ENCODE measurements at regions not wholly inside any gene's neighbourhood (a gene's known extent, or its start where the extent isn't known, plus 50 kb on each side); places are given as distances from the start of the nearest gene placed in this dataset.
"Not testable (repeated sequence)": the region's sequence is repeated elsewhere in the genome, so short reads cannot be mapped to it uniquely, and the experiment has no call there.

DNA sequence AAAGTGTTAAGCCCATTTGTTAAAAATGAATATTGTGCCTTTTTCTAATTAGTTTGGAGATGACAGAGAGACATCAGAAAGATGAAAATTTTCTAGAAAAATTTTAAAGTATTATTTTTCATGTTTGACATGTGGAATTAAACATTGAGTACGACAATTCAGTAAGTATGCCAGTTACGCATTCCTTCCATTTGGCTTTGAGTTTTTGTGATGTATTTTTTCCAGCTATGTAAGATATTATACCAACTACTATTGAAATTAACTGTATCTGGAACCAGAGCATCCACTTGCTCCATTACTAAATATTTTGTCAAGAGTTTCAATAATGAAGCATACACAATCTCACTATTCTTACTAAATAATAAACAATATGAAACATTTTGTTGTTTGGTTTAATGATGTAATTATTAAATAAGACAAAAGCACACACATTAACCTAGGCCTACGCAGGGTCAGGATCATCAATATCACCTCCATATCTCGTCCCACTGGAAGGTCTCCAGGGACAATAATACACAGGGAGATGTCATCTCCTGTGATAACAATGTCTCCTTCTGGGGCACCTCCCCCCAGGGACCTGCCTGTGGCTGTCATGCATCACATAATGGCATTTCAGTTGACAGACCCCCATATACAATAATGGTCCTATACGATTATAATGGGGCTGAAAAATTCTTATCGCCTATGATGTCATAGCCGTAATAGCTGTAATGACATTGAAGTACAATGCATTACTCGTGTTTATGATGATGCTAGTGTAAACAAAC is 274.1 kb downstream of the REEP3 start:
- no peak for DNase-seq

DNA sequence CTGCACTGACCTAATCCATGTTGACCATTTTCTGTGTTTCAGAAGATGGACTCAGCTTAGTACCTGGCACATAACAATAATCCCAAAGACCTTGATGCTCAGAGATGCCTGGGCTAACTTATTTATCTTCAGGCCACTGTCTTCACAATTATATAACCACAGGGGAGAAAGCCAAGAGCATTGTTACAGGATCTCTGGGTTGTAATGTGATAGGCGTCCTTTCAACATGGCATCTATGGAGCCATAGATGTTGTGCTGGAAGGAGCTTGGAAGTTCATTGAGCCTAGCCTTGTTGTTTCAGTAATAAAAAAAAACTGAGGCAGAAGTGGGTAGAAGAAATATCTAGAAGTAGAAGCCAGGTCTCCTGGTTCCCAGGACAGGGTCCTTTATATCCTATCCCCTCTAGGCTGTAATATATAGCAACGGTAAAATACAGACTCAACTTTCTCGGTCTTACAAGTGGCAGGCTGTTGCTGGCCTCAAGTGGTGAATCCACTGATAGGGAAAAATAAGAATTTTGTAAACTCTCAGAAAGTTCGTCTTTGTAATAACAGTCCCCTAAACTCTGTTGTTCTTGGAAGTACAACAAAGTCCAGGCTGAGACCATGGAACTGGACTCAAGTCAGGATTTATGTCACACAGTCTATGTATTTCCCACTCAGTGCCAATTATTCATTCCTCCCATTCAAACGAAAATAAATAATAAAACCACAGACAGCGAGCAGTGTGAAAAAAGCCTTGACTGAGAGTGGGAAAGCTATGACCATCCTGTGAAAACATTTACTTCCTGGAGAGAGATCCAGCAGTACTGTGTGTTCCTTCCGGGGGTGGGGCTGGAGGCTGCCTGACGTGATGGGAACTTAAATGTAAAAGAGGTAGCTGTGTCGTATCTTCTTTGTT is 277.6 kb downstream of the REEP3 start:
- no peak for DNase-seq

DNA sequence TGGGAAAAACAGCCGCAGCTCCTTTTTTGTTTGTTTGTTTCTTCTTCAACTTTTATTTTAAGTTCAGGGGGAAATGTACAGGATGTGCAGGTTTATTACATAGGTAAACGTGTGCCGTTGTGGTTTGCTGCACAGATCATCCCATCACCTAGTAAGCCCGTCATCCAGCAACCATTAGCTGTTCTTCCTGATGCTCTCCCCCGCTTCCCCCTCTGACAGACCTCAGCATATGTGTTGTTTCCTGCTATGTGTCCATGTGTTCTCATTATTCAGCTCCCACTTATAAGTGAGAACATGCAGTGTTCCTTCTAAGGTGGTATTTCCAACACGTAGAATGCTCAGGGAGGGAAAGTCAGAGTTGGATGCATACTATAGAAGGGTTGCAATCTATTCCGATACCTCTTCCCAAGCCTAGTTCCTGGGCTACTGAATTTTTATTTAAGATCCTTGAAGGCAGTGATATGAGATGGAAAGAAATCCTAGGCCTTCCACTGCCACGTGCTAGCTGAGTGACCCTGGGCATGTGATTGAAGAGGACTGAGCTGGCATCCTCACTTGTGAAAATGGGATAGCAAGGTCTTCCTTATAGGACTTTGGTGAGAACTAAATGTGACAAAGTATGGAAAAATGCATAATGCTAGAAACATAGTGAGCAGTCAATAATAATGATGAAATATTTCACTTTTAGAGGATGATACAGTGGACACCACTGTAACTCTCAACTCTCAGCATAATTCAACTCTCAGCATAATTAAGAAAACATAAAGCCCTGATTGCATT is 278.5 kb downstream of the REEP3 start:
- no peak for DNase-seq

DNA sequence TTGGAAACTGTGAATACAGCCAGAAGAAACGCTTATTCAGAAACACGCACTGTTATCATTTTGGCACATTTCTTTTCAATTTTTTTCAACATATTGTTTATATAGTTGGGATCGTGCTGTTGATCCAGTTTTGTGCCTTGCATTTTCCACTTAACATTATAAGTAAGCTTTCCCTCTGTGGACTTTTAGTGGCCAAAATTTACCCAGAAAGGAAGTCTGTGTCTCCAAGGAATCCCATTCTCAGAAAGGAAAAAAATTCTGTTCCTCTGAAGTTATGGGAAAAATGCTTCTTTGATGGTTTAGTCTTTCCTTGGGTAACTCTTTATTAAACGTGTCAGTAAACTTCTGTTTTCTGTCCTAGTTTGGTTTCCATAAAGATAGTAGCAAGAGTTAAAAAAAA is 280.0 kb downstream of the REEP3 start:
- DNase-seq: no peak

DNA sequence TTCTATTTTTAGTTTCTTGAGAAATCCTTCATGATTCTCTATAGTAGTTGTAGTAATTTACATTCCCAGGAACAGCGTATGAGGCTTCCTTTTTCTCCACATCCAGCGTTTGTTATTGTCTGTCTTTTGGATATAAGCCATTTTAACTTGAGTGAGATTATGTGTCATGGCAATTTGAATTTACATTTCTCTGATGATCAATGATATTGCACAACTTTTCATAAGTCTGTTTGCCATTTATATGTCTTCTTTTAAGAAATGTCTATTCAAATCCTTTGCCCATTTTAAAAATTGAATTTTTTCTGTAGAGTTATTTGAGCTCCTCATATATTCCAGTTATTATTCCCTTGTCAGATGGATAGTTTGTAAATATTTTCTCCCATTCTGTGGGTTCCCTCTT is 285.1 kb downstream of the REEP3 start:
- DNase-seq: no peak

DNA sequence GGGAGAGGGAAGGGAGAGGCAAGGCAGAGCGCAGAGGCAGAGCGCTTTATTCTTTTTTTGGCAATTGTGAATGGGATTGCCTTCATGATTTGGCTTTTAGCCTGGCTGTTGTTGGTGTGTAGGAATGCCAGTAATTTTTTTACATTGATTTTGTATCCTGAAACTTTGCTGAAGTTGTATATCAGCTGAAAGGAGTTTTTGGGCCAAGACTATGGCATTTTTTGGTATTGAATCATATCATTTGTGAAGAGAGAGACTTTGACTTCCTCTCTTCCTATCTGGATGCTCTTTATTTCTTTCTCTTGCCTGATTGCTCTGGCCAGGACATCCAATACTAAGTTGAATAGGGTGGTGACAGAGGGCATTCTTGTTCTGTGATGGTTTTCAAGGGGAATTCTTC is 291.3 kb downstream of the REEP3 start:
- DNase-seq: no peak

DNA sequence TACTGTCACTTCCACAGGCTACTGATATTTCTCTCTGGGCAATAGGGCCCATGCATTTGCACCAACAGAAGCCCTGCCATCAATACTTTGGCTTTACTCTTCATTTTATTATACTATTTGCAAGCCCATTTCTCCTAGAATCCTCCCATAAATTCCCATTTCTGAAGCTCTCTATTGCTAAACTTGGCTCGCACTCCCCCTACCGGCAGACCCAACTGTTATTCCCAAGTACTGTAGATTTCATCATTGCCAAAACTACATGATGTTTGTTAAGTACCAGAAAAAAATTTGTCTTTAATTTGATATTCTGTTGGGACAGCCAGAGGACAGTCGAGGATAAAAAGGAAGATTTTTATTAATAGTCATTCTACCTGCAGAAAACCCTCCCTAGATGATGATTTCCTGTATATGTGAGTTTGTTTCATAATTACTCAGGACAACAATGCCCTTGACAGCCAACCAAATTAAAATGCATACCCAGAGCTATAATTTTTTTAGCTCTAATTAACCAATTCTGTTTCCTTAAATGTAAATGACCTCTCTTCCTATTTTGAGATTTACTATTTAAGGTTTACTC is 298.6 kb downstream of the REEP3 start:
- DNase-seq: no peak

DNA sequence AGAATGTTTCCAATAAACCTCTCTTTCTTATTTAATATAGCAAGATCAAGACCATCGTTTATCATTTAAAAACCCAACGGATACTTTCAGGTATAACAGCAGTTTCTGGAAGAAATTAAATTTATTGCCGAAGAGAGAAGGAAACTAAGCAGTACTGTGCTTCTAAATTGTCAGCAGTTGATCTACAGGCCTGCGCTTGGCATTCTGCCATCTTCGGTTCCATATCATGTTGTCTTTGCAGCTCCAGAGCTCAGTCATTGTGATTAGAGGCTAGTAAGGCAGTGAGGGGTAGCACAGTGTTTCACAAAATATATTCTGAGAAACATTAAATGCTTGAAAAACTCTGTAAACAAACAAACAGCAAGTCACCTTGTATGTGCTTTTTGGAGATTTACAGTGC is 301.3 kb downstream of the REEP3 start:
- DNase-seq: no peak

DNA sequence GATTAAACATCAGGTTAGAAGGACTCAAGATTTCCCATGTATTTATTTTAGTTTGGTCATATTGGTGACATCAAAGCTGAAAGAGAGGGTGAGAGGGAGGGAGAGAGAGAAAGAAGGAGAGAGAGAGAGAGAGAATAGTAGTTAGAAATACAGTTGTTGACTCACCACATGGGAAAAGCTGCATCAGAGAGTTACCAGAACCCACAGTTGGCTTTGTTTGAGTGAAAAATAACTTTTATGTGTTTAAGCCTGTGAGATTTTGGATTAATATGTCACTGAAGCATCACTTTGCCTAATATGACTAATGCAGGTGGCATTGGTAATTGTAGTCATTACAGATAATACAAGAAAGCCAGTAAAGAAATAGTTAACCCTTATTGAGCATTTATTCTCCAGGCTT is 303.9 kb downstream of the REEP3 start:
- DNase-seq: no peak

DNA sequence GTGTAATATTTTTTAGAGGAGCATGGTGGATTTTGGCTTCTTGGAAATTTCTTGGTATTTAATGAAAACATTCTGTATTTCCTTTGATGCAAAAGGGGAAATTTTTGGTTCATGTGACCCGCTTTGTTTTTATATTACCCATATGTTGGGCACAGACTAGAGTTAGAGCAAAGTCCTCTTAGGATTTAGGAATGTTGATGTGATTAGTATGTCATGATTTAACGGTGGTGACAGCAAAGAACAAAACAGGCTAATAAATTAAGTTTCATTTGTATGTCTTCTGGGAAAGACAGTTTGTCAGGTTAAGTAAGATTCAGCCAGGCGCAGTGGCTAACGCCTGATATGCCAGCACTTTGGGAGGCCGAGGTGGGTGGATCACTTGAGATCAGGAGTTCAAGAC is 304.6 kb downstream of the REEP3 start:
- no peak for DNase-seq

DNA sequence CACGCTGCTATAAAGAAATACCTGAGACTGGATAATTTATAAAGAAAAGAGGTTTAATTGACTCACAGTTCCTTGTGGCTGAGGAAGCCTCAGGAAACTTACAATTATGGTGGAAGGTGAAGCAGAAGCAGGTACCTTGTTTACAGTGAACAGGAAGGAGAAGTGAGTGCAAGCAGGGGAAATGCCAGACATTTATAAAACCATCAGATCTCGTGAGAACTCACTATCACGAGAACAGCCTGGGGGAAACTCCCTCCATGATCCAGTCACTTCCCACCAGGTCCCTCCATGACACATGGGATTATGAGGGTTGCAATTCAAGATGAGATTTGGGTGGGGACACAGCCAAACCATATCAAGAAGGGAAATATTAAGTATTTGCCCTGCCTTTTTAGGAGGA is 305.8 kb downstream of the REEP3 start:
- not testable (repeated sequence) for DNase-seq

DNA sequence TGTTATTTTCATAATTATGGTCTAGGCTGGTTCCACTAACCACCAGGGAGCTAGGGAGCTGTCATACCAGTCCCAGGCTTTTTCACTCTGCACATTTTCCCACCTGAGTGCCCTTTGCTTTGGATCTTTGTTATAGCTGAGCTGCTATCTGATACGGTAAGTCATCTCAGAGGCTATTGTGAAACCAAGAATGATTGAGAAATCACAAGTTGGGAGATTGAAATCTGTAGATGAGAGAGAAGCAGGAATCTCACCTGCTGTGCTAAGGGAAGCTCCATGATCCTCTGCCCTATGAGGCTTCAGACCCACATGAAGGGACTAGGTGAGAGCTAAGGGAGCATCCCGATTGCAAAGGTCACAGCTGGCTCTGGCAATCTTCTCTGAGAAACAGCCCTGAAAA is 307.8 kb downstream of the REEP3 start:
- DNase-seq: no peak

DNA sequence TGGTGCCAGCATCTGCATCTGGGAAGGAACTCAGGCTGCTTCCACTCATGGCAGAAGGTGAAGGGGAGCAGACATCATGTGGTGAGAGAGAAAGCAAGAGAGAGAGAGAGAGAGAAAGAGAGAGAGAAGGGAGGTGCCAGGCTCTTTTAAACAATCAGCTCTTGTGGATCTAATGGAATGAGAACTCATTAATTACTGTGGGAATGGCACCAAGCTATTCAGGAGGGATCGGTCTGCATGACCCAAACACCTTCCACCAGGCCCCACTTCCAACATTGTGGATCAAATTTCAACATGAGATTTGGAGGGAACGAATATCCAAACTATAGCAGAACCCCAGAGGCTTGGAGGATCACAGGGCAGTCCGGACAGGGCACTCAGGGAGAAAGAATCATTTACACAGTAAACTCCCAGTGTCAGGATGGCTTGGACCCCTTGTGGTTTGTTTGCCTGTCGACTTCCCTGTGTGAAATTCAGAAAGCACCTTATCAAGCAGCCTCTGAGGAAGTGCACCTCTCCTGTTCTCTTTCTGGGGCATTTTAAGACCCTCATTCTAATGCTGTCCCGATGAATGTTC is 308.5 kb downstream of the REEP3 start:
- no peak for DNase-seq

DNA sequence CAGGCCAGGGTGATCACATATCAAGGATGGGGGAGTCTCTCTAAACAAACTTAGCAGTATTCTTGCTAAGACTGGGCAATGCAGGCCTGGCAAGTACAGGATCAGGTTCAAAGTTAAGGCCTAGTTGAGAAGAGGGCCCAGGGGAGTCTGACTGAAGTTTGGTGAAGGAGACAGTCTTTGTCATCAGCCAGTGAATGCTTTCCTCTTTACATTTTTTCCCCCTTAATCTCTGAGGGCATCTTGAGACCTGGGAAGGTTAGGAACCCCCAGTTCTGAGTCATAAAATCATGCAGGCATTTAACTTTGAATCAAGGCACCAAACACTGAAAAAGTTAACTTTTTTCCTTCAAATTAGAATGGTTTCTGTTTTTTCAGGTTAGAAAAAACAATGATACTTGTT is 311.5 kb downstream of the REEP3 start:
- no peak for DNase-seq

DNA sequence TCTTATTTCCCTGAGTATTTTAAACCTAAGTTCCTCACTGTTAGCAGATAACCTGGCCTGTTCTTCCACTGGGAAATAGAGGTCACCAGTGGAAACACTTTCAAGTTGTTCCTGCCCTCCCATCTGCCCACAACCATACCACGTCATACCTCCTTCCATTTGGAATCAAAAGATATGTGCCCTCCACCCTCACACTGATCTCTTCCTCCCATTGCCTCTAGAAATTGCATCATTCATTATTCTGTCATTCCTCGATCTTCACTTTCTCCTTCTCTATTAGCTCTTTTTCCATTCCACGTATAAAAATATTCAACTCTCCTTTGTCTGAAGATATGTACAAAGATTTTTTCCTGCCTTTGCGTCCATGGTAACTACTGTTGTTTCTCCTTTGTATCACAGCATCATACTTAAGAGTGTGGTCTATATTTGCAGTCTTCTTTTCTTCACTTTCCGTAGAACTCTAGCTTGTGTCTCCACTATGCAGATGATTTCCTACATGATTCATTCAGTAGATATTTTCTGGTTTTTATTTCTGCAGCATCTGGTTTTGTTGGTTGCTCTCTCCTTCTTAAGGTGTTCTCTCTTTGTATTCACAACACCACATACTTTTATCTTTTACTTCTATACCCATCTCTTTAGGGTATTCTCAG is 312.3 kb downstream of the REEP3 start:
- DNase-seq: no peak

DNA sequence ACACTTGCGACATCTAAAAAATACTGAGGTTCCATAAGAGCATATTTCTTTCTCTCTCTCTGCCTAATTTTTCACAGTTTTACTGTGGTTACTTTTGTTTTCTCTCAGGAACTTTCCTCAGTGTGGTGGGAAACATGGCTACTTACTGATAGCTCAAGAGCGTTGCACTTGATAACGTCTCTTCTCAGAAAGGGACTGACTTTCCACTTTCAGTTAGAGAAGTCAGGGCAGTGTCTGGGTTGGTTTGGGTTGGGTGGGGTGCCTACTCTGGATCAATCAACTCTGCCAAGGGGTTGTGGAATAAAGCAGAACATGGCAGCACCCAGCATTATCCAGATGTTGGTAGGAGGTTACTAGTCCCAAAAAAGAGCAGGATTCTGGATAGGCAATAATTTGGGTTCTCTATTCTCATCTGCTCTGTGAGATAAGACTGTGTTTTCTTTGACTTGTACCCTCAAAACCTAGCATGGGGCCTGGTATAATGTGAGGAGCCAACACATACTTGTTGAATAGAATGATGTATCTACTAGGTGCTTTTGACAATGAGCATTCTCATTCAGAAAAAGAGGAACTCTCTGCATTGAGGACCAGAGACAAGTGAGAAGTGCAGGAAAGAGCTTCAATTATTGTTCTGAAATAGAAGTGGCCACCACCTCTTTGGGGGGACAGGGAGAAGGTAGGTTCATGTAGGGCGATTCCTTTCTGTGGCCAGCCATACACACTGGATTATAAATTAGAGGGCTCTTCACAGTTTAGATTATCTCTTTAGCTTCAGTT is 315.7 kb downstream of the REEP3 start:
- no peak for DNase-seq

DNA sequence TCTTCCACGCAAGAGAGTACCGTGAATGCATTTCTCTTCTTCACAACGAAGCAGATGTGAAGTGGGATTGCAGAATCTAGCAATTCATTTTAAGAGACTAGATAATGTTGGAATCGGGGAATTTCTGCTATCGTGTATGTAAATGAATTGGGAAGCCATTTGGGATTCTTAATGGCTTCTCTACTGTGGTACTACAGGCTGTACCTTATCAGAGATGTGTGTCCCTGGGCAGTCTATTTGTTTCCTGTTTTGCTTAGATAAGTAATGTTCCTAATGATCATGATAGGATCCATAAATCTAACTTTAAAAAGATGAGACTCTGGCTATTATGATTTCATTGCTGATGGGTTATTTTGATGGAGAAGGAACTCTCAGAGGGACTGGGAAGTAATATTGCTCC is 320.6 kb downstream of the REEP3 start:
- DNase-seq: no peak

DNA sequence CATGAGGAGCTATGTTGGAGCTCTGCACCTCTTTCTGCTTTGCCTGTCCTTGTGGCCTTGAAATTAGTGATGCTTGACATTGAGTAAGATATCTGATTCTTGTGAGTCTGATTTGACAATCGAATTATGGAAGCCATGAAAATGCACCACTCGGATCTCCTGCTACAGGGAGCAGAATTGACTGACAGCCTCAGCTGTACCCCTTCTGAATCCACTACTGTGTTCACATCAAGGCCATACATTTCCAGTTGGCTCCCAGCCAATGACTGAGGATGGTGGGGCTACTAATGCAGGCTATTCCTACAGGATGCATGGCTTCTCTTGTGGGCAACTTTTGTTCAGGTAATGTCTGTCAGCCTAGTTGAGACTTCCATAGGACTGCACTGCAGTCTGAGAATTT is 321.9 kb downstream of the REEP3 start:
- DNase-seq: no peak

DNA sequence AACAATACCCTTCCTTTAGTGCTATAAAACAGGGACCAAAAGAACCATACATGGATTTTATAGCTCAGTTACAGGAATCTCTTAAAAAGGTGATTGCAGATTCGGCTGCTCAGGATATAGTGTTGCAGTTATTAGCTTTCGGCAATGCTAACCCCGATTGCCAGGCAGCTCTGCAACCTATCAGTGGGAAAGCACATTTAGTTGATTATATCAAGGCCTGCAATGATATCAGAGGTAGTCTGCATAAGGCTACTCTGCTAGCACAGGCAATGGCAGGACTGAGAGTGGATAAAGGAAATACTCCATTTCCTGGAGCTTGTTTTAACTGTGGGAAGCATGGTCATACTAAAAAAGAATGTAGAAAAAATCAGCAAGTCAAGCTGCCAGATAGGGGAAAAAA is 327.7 kb downstream of the REEP3 start:
- not testable (repeated sequence) for DNase-seq

DNA sequence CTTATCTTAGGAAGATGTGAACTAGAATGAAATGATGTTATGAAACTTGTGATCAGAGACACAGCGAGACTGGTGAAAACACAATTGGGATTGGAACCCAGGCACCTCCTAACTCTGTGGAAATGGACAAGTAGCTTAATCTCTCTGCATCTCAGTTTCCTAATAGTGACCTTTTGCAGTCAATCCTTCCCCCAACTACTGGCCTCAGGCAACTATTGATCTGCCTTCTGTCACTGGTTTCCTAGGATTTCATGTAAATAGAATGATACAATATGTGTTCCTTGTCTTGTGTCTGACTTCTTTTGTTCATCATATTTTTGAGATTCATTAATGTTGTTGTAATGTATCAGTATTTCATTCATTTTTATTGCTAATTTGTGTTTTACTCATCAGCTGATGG is 341.7 kb downstream of the REEP3 start:
- DNase-seq: no peak

DNA sequence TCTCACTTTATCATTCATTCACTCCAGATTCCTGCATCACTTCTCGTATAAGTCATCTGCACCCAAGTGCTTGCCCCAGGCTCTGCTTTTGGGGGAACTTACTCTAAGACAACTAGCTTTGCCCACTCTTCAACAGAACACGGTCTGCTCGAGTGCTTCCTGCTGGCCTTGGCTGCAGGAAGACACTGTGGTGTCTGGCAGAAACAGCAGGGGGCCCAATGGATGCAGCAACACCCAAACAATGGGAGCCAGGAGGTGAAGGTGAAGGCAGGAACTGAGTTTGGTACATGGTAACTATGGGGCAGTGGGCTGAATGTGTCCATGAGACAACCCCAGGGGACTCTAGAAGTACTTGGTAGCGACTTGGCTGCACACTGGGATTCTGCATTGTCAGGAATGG is 344.0 kb downstream of the REEP3 start:
- no peak for DNase-seq
